Inflammatory macrophage treated with lipopolysaccharide for 1 hour (primary cell): ENCODE measurements at regions not wholly inside any gene's neighbourhood (a gene's known extent, or its start where the extent isn't known, plus 50 kb on each side); places are given as distances from the start of the nearest gene placed in this dataset.
"Not testable (repeated sequence)": the region's sequence is repeated elsewhere in the genome, so short reads cannot be mapped to it uniquely, and the experiment has no call there.

Source experiments
- DNase-seq, 2 donors: peaks; one replicate each; pipeline ENCODE4 v3.0.0-alpha.2; 2020 to 2022

DNA sequence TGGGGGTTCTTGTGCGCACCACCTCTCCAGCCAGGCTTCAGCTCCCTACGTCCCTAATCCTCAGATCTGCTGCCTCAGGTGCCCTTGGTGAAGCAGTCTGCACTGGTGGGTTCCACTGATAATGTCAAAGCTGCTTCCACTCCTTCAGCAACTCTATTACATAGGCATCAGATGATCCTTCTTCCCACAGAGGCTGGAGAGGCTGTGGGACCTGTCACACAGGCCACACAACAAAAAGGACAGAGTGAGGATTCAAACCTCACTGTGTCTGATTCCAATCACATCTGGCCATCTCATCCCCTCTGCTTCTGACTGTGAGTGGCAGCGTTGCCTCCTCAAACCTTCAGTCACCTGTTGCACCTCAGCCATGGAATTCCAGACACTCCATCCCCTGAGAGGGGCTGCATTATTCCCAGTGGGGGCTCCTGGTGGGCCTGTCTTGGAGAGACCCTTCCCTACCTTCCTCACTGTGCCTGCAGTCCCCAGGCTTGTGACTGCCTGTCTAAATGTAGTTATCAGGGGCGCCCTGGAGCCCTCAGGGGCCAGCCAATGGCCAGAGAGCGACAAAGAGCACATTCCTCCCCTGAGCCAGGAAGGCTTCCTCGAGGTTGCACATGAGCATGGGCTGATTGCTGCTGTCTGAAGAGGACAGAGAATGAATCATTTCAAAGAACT, 211.4 kb upstream of the ECI2 start:
- DNase-seq: peak in 1 of 2 donors; percentile 45

DNA sequence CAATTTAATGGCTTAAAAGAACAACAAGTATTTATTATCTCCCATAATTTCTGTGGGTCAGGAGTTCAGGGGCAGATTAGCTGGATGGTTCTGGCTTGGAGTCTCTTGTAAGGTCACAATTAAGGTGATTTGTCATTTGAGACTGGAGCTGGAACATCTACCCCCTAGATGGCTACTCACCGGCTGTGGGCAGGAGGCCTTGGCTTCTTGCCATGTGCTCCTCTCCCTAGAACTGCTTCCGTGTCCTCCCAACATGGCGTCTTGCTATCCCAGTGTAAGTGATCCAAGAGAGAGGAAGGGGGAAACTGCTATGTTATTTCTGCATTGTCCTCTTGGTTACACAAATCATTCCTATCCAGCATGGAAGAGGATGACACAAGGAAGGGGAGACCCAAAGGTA, 210.2 kb upstream of the ECI2 start:
- no peak for DNase-seq

- DNase-seq: peak; percentile 81 to 98
Observed at GRCh38 chr6:4344317-4344899, 209.0 kb upstream of the ECI2 start.

- DNase-seq: no peak
Observed at GRCh38 chr6:4342407-4343137, 207.2 kb upstream of the ECI2 start.

- no peak for DNase-seq
Observed at GRCh38 chr6:4341078-4341797, 205.9 kb upstream of the ECI2 start.

GRCh38 chr6:4340544-4340943, 205.2 kb upstream of the ECI2 start:
- DNase-seq: no peak

DNA sequence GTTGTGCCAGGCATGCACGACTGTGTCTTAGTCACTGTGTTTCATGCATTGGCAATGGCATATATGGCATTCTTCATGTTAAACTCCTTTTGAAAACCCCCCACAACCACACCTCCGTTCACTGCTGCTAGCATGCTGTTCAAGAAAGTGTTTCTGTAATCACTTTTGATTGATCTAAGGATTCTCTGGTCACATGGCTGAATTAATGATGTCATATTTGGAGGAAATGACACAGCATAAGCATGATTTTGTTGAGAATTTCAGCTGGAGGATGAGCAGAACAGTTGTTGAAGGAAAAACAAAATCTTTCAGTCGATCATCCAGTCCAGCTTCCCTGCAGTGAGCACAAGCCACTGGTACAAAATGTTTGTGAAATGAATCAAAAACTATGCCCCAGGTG, 203.5 kb upstream of the ECI2 start:
- DNase-seq: no peak

DNA sequence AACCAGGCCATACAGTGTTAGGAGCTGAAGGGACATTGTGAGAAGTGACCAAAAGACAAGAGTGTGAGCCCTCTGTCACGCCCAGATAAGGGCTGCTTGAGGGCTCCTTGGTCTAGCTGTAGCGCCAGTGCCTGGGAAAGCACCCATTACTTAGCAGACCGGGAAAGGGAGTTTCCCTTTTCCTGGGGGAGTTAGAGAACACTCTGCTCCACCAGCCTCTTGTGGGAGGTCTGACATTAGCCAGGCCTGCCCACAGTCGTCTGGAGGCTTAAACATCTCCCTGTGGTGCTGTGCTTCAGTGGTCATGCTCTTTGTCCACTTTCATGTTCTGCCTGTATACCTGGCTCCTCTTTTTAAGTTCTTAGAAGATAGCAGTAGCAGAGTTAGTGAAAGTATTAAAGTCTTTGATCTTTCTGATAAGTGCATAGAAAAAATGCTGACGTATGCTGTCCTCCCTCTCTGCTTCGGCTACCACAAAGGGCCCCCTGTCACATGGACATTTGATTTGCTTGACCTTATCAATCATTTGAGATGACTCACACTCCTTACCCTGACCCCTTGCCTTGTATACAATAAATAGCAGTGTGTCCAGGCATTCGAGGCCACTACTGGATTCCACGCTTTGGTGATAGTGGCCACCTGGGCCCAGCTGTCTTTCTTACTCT, 201.5 kb upstream of the ECI2 start:
- DNase-seq: peak; percentile 62 to 94

- peak; percentile 35 to 63 for DNase-seq
Observed at GRCh38 chr6:4336084-4336483, 200.7 kb upstream of the ECI2 start.

DNA sequence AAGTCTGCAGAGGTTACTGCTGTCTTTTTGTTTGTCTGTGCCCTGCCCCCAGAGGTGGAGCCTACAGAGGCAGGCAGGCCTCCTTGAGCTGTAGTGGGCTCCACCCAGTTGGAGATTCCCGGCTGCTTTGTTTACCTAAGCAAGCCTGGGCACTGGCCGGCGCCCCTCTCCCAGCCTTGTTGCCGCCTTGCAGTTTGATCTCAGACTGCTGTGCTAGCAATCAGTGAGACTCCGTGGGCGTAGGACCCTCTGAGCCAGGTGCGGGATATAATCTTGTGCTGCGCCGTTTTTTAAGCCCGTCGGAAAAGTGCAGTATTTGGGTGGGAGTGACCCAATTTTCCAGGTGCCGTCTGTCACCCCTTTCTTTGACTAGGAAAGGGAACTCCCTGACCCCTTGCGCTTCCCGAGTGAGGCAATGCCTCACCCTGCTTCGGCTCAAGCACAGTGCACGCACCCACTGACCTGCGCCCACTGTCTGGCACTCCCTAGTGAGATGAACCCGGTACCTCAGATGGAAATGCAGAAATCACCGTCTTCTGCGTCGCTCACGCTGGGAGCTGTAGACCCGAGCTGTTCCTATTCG, 198.9 kb upstream of the ECI2 start:
- not testable (repeated sequence) for DNase-seq

DNA sequence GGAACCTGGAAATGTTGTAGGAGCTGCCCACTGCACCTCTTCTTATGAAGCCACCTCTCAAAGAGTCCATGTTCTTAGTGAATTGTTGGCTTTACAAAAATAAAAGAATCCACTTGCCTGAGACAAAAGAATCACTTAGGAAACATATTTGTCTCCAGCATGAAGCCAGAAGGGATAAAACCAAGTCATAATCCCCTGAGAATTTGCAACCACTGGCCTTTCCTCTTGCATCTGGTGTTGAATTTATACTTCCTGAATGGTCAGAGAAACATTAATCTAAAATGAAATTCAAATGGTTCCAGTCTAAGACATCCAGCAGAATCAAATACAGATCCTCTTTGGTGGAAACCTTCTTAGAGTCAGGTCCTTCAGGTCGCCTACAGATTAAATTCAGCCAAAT, 192.5 kb upstream of the ECI2 start:
- no peak for DNase-seq

- DNase-seq: no peak
Observed at GRCh38 chr6:4324746-4325145, 189.4 kb upstream of the ECI2 start.

DNA sequence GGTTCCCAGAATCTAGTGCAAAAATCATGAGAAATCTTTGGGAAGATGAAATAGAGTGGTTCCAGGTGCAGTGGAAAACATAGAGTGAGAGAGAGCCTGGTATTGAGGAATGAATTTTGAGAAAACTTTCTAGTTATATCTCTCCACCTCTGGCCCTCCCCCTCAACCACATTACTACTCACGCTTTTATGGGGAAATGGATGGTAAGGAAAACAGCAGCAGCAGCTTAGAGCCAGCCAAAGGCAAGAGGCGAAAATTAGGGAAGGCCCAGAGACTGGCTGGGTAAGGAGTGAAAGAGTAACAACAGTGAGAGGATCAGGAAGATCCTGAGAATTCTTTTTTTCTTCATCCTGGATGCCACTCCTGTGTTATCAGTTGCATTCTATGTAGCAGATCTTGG, 187.9 kb upstream of the ECI2 start:
- DNase-seq: peak in 1 of 2 donors; percentile 41

DNA sequence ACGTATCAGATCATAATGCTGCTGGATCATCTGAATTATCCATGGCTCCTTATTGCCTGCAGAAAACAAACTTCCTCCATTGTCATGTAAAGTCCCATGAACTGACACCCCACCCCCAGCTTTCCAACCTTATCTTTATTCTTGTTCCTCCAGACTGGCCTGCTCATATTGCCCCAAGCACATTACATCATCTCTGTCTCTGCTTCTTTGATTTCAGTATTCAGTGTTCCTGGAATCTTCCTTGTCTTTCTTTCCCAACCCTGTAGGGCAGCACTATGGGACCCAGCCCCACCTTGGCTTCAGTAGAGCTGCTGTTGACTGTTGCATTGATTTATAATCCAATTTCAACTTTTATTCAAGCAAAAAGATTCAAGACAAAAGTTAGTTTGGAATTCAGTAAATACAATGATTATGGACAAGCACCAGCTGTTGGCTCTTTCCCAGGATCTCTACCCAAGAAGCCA, 187.5 kb upstream of the ECI2 start:
- peak; percentile 45 to 83 for DNase-seq

DNA sequence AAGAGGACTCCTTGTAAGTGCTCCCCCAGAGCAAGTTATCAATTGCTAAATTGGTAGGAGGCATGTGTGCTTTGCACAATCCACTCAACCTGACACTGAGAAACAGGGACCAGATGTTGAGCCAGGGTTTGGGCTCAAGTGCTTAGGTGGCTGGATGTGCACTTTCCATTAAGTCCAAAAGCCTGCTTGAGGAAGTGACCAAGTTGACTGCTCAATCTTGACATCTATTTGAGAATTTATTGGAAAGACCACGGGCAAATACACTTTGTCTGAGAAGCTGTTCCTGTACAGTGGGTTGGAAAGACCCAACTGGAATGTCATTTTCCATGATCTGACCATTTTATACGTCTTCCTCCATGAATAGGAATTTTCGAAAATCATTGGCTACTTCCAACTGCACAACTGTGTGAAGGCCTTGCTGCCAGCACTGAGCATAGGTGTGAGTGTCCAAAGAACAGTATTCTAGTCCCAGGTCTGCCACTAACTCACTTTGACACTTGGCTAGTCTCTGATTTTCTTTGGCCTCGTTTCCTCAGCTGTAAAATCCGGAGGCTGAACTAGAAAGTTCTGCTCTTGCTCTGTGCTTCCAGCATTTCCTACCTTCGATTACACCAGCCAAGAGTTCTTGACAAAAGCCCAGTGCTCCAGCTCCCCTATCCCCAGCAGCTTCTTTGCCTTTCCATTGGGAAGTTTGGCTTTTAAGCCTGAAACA, 186.9 kb upstream of the ECI2 start:
- no peak for DNase-seq

- no peak for DNase-seq
Observed at GRCh38 chr6:4320860-4321259, 185.5 kb upstream of the ECI2 start.

DNA sequence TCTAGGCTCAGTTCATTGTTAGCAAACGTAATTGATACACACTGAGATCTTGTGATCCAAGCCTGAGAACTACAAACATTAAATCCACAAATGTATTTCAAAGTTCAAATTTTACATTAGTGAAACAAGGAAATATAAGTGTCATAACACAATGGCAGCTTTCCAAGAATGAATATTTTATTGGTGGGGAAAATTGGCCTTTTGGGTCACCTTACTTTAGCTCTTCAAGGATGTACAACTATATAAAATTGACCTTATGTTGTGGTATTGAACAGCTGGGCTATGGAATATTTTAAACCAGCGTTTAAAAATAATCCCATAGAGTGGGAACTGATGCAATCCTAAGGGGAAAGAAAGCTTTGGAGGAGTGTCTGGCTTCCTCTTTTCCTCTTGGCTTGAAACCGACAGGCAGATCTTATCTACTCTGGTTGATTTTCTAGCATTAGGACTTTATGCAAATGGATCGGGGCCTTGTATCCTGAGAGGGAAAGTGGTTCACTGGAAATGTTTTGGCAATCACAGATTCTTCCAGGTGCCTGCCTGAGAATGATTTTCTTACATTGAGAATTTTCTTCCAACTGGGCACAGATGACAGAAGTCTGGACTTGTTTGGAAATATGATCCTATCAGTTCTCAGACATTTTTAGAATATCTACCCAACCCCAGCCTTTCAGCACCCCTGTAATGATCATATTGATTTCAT, 184.8 kb upstream of the ECI2 start:
- DNase-seq: peak; percentile 58 to 77

DNA sequence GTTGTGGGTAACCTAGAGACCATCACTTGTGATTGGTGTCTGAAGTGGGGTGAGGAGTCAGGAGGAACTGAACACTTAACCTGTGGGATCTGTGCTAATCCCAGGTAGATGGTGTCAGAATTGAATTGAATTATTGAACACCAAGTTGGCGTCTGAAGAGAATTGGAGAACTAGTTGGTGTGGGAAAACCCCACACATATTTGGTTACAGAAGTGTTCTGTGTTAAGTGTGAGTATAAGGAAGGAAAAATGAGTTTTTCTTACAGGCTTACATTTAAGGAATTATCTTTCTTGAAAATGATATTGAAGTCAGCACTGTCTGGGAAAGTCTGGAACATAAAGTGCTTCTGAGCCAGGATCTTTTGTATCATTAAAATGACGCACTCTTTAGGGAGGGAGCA, 182.9 kb upstream of the ECI2 start:
- DNase-seq: peak; percentile 43 to 78

DNA sequence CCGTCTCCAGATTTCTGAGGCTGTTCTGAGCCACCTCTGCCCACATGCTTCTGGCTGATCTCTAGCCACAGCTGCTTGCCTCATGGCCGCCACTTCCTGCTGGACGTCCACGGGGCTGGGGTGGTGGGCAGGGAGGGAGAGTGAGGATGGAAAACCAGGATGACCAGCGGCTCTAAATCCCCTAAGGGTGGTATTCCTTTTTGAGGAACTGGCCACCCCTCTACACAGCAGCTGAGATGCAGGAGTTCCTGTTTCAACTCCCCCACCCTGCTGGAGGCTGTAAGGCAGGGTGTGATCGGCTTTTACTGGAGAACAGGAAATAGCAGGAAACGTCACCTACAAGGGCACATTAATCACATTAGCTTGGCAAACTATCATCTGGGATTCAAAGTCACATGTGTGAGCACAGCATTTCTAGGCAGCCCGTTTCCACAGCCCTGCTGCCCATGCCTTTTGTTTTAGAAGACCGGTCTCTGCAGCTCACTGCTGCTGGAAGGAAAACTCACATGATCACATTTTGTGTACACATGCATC, 181.6 kb upstream of the ECI2 start:
- peak; percentile 78 to 98 for DNase-seq

DNA sequence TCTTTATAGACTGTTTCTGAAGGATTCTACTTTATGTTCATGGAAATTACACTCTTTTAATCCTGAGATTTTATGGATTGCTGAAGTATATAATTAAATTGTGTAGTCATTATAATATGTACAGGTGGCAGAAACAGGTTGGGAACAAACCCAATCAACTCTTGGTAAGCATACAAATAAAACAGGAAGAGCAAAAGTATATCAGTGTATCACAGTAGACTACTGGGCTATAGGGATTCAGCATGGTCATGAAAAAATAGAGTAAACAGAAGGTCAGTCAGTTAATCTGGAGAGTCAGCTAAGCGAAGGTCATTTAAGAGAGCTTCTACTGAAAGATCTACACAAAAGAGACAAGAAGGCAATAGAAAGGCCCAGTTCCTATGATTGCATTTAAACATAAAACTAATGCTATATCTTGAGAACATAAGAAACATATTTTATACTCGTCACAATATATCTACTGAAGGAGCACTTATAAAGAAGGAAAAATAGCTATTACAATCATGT, 178.9 kb upstream of the ECI2 start:
- no peak for DNase-seq
